C4-2B (cell line): ENCODE measurements at regions not wholly inside any gene's neighbourhood (a gene's known extent, or its start where the extent isn't known, plus 50 kb on each side); places are given as distances from the start of the nearest gene placed in this dataset.

Experiments used
- H3K27ac ChIP-seq: fragments of 450-650 bp; 2 replicates; pipeline ENCODE4 v1.5.1; 2017
- CTCF ChIP-seq: fragments of 450-650 bp; conservative IDR thresholded peaks from 2 replicates; pipeline ENCODE4 v1.5.1; 2017; ENCODE audit warnings: mild to moderate bottlenecking
- ZFX ChIP-seq: fragments of 450-650 bp; IDR thresholded peaks from 2 replicates; pipeline ENCODE4 v1.6.1; 2017

GRCh38 chr12:116404247-116404646 is 126.8 kb upstream of the MED13L start:
- TF ChIP-seq ZFX, result no peak
- TF ChIP-seq CTCF, result no peak
- peak overlapping the region; percentile 73 for H3K27ac ChIP-seq

DNA sequence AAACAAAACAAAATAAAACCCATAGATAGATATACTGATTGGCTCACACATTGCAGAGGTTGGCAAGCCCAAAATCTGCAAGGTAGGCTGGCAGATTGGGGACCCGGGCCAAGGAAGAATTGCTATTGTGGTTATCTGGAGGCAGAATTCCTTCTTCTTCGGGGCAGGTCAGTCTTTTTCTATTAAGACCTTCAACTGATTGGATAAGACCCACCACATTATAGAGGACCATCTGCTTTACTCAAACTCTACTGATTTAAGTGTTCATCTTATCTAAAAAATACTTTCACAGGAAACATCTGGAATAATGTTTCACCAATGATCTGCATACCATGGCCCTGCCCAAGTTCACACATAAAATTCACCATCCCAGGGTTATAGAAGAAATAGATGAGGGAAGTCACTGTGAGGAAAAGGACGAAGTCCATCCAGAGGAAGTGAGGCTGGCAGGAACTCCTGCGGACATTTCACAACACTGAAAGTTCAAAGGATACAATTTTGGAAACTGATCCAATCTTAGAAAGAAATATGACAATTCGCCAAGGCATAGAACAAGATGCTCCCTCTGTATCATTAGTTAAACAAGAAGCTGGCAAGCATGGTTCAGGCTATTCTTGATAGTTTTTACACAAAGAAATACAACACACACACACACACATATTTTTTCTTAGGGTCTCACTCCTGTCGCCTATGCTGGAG is 127.6 kb upstream of the MED13L start:
- peak overlapping the region; percentile 73 for H3K27ac ChIP-seq
- TF ChIP-seq ZFX, result no peak
- TF ChIP-seq CTCF, result no peak

DNA sequence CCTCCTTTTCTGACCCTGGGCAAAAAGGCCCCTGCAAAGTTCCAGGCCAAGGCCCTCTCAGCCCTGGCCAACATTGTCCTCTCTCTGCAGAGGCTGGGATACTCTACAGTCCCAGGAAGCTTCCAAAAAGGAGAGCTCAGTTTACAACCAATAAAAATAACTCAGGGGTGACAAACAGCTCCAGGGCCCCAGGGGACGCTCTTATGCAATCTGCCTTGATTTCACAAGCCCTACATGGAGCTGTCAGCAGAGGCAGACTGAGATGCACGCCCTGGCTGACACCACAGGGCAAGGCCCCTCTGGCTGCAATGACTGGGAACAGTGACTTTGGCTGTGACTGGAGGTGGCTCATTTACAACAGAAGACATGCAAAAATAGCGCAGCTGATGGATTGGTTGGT is 129.0 kb upstream of the MED13L start:
- TF ChIP-seq ZFX (no peak), CTCF (no peak; the same call in 1 of the 2 replicates)
- peak overlapping the region; percentile 73 for H3K27ac ChIP-seq

DNA sequence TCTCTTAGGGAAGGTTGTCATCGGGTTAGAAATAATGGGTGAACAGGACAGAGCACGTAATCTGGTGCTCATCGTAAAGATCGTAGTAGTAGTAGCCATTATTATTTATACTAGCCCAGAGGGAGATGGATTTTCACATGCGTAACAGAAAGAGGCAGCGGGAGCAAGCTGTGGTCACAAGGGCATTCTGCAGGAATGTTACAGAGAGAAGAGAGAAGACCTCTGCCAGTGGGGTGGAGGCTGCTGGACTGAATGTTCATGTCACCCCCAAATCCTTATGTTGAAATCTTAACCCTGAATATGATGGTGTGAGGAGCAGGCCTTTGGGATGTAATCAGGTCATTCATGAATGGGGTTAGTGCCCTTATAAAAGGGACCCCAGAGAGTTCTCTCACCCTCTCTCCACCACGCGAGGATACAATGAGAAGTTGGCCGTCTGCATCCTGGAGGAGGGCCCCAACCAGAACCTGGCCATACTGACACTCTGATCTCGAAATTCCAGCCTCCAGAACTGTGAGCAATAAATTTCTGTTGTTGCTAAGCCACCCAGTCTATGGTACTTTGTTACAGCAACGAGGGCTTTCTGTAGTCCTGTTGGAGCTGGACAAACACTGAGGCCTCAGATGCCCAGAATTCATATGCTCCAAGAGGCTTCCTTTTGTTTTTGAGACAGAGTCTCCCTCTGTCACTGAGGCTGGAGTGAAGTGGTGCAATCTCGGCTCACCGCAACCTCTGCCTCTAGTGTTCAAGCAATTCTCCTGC is 131.2 kb upstream of the MED13L start:
- TF ChIP-seq CTCF (no peak), ZFX (no peak)
- no peak overlapping the region for H3K27ac ChIP-seq

DNA sequence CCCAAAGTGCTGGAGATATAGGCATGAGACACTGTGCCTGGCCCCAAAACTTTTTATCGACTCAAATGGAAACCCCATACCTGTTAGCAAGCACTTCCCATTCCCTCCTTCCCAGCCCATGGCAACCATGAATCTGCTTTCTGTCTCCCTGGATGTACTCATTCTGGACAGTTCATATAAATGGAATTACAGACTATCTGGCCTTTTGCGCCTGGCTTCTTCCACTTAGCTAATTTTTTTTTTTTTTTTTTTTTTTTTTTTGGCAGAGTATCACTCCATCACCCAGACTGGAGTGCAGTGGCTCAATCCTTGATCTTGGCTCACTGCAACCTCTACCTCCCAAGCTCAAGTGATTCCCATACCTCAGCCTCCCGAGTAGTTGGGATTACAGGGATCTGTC is 134.5 kb upstream of the MED13L start:
- TF ChIP-seq CTCF (no peak), ZFX (no peak)
- H3K27ac ChIP-seq, result no peak overlapping the region

- H3K27ac ChIP-seq, result no peak overlapping the region
- no peak for TF ChIP-seq ZFX
Measured at GRCh38 chr12:116414891-116415290, 137.4 kb upstream of the MED13L start.

GRCh38 chr12:116415408-116416108 is 138.1 kb upstream of the MED13L start:
- no peak overlapping the region for H3K27ac ChIP-seq
- no peak for TF ChIP-seq ZFX
- TF ChIP-seq CTCF, result no peak
